ENCODE measurements at regions not wholly inside any gene's neighbourhood (a gene's known extent, or its start where the extent isn't known, plus 50 kb on each side); places are given as distances from the start of the nearest gene placed in this dataset.

GRCh38 chr15:70204652-70205051 lies 106.9 kb upstream of the TLE3 start:
- no peak overlapping the region for H3K4me3 ChIP-seq (ENCODE audit: low read depth, low read length)
- no peak for DNase-seq (ENCODE audit: low read depth, low spot score)
- TF ChIP-seq CTCF (IDR thresholded peaks at IDR 0.05; ENCODE audit: low read depth, low read length): no peak
- in situ Hi-C loops (cut with HindIII; ENCODE audit: low sequenced_read_pairs): no loop called here

DNA sequence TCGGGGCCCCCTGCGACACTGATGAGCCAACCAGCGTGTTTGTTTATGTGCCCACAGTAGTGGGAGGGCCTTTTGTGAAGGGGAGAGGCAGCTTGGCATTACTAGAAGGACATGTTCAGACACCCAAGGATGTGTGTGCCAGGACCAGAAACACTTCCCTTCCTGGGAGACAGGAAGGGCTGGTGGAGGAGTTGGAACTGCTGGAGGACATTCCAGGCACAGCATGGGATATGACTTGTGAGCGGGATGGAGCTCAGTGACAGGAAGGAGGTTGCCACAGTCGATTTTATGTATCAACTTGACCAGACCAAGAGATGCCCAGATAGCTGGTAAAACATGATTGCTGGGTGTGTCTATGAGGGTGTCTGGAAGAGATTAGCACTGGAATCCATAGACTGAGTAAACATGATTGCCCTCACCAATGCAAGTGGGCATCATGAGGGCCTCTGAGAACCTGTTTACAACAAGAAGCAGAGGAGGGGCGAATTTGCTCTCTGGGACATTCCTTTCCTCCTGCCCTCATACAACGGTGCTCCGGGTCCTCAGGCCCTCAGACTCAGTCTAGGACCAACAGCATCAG lies 106.4 kb upstream of the TLE3 start:
- in situ Hi-C loops (cut with HindIII; ENCODE audit: low sequenced_read_pairs): no loop called here
- DNase-seq (ENCODE audit: low read depth, low spot score): no peak
- TF ChIP-seq CTCF (IDR thresholded peaks at IDR 0.05; ENCODE audit: low read depth, low read length): no peak
- no peak overlapping the region for H3K4me3 ChIP-seq (ENCODE audit: low read depth, low read length)

- TF ChIP-seq CTCF (IDR thresholded peaks at IDR 0.05; ENCODE audit: low read depth, low read length): no peak
- in situ Hi-C loops (cut with HindIII; ENCODE audit: low sequenced_read_pairs): no loop called here
- H3K4me3 ChIP-seq (ENCODE audit: low read depth, low read length): no peak overlapping the region
- no peak for DNase-seq (ENCODE audit: low read depth, low spot score)
These were observed 105.0 kb upstream of the TLE3 start for GRCh38 chr15:70202756-70203155.

DNA sequence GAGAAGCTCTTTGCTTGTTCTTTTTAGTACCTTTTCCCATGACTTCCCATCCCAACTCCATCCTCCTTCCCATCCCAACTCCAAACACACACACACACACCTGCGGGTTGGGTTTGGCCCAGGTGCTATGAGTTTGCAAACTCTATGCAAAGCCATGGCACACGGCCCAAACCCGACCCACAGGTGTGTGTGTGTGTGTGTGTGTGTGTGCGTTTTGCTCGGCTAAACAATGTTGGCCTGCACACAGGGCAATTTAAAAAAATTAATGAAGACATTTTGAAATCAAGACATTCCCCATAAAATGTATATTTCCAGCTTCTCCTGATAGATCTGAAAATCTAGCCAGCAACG lies 103.7 kb upstream of the TLE3 start:
- no peak overlapping the region for H3K4me3 ChIP-seq (ENCODE audit: low read depth, low read length)
- TF ChIP-seq CTCF (IDR thresholded peaks at IDR 0.05; ENCODE audit: low read depth, low read length): no peak
- in situ Hi-C loops (cut with HindIII; ENCODE audit: low sequenced_read_pairs): no loop called here
- no peak for DNase-seq (ENCODE audit: low read depth, low spot score)

DNA sequence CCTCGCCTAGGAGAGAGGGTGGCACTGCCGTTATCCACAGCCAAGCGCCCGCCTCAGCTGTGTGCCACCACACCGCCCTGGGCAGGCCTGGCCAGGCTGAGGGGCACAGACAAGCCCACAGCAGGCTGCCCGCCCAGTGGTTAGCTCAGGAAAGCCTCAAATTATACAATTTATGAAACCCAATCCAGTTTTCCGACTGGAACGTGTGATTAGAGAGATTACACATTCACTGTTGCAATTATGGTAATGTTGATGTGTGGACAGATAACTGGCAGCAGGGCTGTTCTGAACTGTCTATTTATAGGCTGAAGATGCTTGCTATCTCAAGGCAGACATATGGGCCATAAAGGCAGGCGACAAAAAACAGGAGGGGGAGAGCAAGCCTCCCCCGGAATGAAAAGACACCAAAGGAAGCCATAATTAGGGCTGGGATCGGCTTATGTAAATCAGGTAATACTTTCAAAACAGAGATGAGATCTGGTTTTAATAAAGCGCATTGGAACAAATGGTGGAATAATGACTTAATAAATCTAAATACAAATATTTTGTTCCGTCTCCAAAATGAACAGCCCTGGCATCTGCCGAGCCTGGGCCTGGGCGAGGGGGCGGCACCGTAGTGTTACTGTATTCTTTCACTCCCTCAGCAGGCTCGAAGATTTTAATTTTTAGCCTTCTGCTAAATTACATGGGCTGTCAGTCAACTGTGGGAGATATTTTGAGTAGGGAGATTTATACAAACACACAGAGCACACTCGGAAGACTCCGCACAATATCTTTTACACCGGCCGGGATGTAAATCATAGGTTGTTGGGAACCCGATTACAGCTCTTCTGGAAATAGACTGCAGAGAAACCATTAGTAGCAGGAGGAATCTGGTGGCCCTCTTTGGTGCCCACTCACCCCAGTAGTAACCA lies 103.1 kb upstream of the TLE3 start:
- H3K4me3 ChIP-seq (ENCODE audit: low read depth, low read length): no peak overlapping the region
- in situ Hi-C loops (cut with HindIII; ENCODE audit: low sequenced_read_pairs): no loop called here
- DNase-seq (ENCODE audit: low read depth, low spot score): no peak
- no peak for TF ChIP-seq CTCF (IDR thresholded peaks at IDR 0.05; ENCODE audit: low read depth, low read length)

DNA sequence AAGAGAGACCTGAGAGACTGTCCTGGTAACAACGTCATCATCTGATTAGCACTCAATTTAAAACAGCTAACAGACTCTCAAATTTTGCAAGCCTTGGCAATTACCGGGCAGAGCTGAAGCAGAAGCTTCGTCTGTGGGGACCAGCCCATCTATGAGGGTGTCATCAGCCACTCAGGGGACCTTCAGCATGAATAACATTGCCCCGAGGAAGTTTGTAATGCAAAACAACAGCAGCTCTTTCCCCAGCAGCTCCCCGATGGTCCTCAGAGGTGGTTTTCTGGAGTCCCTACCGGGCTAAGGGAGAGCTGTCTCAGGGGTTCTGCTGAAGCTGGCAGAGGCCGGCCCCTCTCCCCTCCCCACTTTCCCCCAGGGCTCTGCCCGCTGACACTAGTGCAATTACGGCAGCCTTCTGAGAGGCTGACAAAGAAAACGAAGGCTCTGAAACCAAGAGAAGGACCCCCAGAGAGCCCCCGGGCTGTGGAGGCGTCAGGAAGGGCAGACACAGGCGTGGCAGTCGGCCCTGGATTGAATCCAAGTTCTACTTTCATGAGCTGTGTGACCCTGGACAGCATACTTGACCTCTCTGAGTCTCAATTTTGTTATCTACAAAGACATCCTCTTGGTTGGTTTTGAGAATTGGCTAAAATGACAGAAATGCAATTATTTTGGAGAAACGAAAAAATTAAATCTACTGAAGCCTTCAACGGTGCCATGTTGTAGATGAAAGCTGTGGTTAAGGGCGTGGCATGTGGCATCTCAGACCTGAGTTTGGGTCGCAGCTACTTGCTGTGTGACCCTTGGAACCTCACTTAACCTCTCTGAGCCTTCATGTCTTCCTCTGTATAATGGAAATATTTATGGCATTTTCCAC lies 102.1 kb upstream of the TLE3 start:
- H3K4me3 ChIP-seq (ENCODE audit: low read depth, low read length): no peak overlapping the region
- no peak for DNase-seq (ENCODE audit: low read depth, low spot score)
- no peak for TF ChIP-seq CTCF (IDR thresholded peaks at IDR 0.05; ENCODE audit: low read depth, low read length)
- in situ Hi-C loops (cut with HindIII; ENCODE audit: low sequenced_read_pairs): no loop called here
